ENCODE measurements at regions not wholly inside any gene's neighbourhood (a gene's known extent, or its start where the extent isn't known, plus 50 kb on each side); places are given as distances from the start of the nearest gene placed in this dataset.

DNA sequence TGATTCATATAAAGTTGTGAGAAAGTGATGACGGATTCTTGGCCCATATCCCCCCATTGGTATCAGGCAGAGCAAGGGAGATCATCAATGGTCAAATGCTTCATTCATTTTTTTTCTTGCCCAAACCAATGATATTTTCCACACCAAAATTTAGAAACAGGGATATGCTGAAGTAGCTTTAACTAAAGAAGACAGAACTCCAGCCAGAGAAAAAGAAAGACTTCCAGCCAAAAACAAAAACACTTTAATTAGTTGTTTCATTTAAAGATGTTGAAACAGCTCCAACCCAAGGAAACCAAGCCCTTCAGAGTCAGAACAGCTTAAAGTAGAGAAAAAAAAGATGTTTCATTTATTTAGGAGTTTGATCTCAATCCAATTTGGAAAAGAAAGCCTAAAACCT, 358.9 kb upstream of the NBEA start:
- H3K4me2 ChIP-seq = no peak overlapping the region
- no peaks in the 10 kb centered on the region for H3K27me3 ChIP-seq
- 0 out of 20 replicates have a peak, but pooled peaks cover 0 to 3% (median 0%) of the 10 kb centered on the region in 10 experiments for H3K4me1 ChIP-seq

DNA sequence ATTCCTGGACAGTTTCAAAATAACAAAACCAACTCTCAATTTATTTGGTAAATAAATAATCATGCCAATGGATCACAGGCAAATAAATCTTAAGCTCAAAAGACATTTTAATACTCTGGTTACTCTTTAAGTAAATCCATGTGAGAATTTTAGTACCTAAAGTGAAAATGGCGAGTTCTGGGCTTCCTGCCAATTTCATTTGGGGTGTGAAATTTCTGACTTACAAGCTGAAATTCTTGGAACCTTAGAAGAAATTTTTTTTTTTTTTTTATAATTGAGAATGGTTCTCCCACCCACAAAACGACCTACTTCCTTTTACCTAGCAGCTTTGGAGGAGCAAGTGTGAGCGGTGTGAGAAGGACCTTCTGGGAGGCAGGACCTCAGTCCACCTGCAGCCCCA, 354.5 kb upstream of the NBEA start:
- H3K4me2 ChIP-seq = no peak overlapping the region
- H3K4me1 ChIP-seq = no peaks in the 10 kb centered on the region
- no peaks in the 10 kb centered on the region for H3K27me3 ChIP-seq
- H3K27ac ChIP-seq = no peak overlapping the region
- no peaks in the 10 kb centered on the region for H3K9me3 ChIP-seq (replicated peaks in 1 of 11)
- H3K4me3 ChIP-seq = no peak overlapping the region
- H3K9ac ChIP-seq = no peak overlapping the region
- H3K36me3 ChIP-seq = no peaks in the 10 kb centered on the region
- no peaks in the 10 kb centered on the region for H4K20me1 ChIP-seq
- no peak for TF ChIP-seq Cebpa-rat (IDR thresholded peaks at IDR 0.05)

More for the DNA sequence above, 358.9 kb upstream of the NBEA start:
- no peaks in the 10 kb centered on the region for H3K36me3 ChIP-seq
- no peak overlapping the region for H3K9ac ChIP-seq
- no peaks in the 10 kb centered on the region for H4K20me1 ChIP-seq
- no peaks in the 10 kb centered on the region for H3K9me3 ChIP-seq (replicated peaks in 1 of 11)
- H3K4me3 ChIP-seq = no peak overlapping the region
- H3K27ac ChIP-seq = no peak overlapping the region
- no peak for TF ChIP-seq Cebpa-rat (IDR thresholded peaks at IDR 0.05)

DNA sequence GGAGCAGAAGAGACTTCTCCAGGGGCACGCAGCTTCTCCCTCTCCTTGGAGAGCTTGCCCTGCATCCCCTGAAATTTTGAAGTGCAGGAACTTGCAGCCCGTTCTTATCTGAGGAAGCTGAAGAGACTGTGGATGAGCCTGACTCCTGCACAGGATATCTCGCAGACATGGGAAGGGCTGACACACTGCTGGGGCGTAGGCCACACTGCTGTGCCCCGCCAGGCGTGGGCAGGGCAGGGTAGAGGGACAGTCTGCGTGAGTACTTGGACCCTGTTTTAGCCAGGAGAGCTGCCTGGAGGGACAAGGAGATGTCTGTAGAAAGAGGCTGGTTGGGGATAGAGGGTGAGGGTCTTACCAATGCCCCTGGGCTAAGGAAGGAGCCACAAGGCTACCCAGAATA, 353.7 kb upstream of the NBEA start:
- no peaks in the 10 kb centered on the region for H4K20me1 ChIP-seq
- no peak overlapping the region for H3K4me2 ChIP-seq
- TF ChIP-seq Cebpa-rat (IDR thresholded peaks at IDR 0.05) = no peak
- no peaks in the 10 kb centered on the region for H3K36me3 ChIP-seq
- no peak overlapping the region for H3K4me3 ChIP-seq
- no peaks in the 10 kb centered on the region for H3K27me3 ChIP-seq
- no peak overlapping the region for H3K9ac ChIP-seq
- H3K27ac ChIP-seq = no peak overlapping the region
- no peaks in the 10 kb centered on the region for H3K4me1 ChIP-seq
- H3K9me3 ChIP-seq (replicated peaks in 1 of 11) = no peaks in the 10 kb centered on the region

DNA sequence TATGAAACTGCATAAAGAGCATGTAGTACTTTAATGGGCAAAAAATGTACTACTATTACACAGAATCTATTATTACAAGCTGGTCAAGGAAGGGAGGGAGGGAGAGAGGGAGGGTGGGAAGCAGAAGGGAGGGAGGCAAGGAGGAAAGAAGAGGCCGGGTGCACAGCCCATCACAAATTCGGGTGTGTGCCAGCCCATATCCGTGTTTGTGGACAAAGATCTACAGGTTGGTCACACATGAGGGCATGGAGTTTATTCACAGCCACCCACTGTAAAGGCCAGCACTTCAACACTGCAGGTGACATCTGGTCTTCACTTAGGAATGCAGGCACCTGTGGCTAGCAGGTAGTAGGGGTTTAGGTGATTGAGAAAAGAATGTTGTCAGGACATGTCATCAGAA, 352.5 kb upstream of the NBEA start:
- no peaks in the 10 kb centered on the region for H3K4me1 ChIP-seq

DNA sequence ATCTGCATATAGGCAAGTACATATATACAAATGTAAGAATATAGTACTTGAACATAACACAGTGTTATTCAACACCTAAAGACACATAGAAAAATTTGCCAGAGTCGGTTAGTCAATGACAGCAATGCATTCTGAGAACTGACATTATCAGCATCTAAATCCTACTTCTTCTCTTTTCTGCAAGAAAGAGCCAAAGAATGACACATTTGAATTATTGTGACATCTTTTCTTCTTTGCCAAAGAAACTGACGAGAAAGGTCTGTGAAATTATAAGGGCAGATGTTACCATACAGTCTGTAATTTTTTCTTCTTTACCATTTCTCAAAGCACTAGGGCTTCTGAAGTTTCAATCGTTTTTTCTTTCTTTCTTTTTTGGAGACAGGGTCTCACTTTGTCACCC, 350.9 kb upstream of the NBEA start:
- Histone ChIP-seq H3K9me3 (replicated peaks in 1 of 11) (no peaks in the 10 kb centered on the region), H3K4me3 (no peak overlapping the region), H3K4me2 (no peak overlapping the region), H3K27ac (no peak overlapping the region), H3K9ac (no peak overlapping the region), H3K4me1 (peaks cover 0 to under 1% (median 0%) of the 10 kb centered on the region in 10 experiments; a peak in 1 of 20 replicates), H3K27me3 (no peaks in the 10 kb centered on the region), H4K20me1 (no peaks in the 10 kb centered on the region), H3K36me3 (no peaks in the 10 kb centered on the region)
- no peak for TF ChIP-seq Cebpa-rat (IDR thresholded peaks at IDR 0.05)

More for the DNA sequence above, 352.5 kb upstream of the NBEA start:
- no peak overlapping the region for H3K9ac ChIP-seq
- TF ChIP-seq Cebpa-rat (IDR thresholded peaks at IDR 0.05) = no peak
- H3K36me3 ChIP-seq = no peaks in the 10 kb centered on the region
- H4K20me1 ChIP-seq = no peaks in the 10 kb centered on the region
- H3K27ac ChIP-seq = no peak overlapping the region
- no peaks in the 10 kb centered on the region for H3K27me3 ChIP-seq
- H3K4me3 ChIP-seq = no peak overlapping the region
- no peak overlapping the region for H3K4me2 ChIP-seq
- no peaks in the 10 kb centered on the region for H3K9me3 ChIP-seq (replicated peaks in 1 of 11)

DNA sequence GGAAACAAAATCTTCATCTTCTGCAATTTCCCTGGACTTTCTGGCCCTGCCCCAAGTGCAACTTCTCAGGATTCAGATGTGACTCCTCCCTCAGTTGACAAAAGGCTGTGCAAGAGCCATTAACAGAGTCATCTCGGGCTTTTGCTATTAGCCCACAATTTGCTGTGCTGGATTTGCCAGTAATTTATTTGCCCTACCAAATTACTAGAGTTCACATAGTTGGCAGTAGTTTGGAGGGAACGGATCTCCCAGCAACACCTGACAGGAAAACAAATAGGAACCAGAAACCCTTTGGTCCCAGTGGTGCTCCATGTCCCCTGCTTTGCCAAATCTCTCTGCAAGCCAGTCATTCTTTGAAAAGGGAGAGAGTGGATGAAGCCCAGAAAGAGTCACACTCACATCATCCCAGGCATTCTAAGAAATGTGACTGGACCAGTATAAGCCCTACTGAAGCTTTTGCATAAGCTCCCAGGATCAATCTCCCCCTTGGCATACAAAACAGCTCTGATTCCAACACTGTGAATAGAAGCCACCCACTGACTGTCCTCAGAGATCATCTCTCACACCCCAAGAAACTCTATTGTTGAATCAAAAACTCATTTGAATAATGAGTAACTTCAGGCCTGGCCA, 350.1 kb upstream of the NBEA start:
- peaks cover 0 to 6% (median 0%) of the 10 kb centered on the region in 11 experiments; a peak in 2 of 22 replicates for H3K9me3 ChIP-seq (replicated peaks in 1 of 11)
- no peak overlapping the region for H3K27ac ChIP-seq
- TF ChIP-seq Cebpa-rat (IDR thresholded peaks at IDR 0.05) = no peak
- no peaks in the 10 kb centered on the region for H3K36me3 ChIP-seq
- H4K20me1 ChIP-seq = no peaks in the 10 kb centered on the region
- no peaks in the 10 kb centered on the region for H3K27me3 ChIP-seq
- H3K9ac ChIP-seq = no peak overlapping the region
- no peak overlapping the region for H3K4me2 ChIP-seq
- peaks cover 0 to 7% (median 0%) of the 10 kb centered on the region in 10 experiments; a peak in 3 of 20 replicates for H3K4me1 ChIP-seq
- H3K4me3 ChIP-seq = no peak overlapping the region

DNA sequence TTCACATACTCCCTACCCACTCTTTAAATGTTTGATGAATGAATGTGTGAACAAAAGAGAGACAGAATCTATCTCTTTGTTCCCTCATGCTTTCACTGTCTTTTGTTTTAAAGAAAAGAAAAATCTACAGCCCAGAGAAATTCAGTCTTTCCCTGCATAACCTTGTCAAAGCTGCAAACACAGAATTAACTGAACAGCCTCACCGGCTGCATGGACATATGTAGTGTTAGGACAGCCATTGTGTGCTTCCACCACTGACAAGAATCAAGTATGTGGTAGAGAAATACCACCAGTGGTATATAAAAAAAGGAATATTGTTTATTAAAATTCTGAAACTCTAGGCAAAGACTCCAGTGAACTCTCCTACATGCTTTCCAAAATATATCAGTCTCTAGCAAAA, 348.4 kb upstream of the NBEA start:
- H3K9me3 ChIP-seq (replicated peaks in 1 of 11) = peaks cover 0 to 6% (median 0%) of the 10 kb centered on the region in 11 experiments; a peak in 2 of 22 replicates
- H3K36me3 ChIP-seq = no peaks in the 10 kb centered on the region
- no peak overlapping the region for H3K4me3 ChIP-seq
- H3K27me3 ChIP-seq = no peaks in the 10 kb centered on the region
- no peak for TF ChIP-seq Cebpa-rat (IDR thresholded peaks at IDR 0.05)
- no peak overlapping the region for H3K9ac ChIP-seq
- H3K27ac ChIP-seq = no peak overlapping the region
- no peaks in the 10 kb centered on the region for H4K20me1 ChIP-seq
- H3K4me1 ChIP-seq = peaks cover 0 to 7% (median 0%) of the 10 kb centered on the region in 10 experiments; a peak in 3 of 20 replicates
- no peak overlapping the region for H3K4me2 ChIP-seq

DNA sequence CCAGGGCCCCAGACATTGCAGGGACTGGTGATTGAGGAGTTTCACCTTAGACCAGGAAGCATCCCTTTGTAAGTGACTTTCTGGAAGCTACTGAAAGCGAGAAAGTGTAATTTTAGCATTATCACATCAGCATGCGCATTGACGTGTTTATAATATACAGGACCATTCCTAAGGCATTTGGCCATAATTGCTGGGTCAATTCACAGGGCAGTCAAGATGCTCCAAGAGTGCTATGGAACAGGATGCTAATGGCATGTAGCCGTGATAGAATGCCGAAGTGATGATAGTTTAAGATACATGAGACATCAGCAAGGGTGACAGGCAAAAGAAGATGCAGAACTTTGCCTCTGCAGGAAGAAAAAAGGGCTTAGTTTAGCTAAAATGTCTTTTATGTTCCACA, 347.6 kb upstream of the NBEA start:
- H3K36me3 ChIP-seq = no peaks in the 10 kb centered on the region
- H3K27ac ChIP-seq = no peak overlapping the region
- peaks cover 0 to 7% (median 0%) of the 10 kb centered on the region in 10 experiments; a peak in 3 of 20 replicates for H3K4me1 ChIP-seq
- H4K20me1 ChIP-seq = no peaks in the 10 kb centered on the region
- no peaks in the 10 kb centered on the region for H3K27me3 ChIP-seq
- no peak overlapping the region for H3K4me3 ChIP-seq
- H3K9me3 ChIP-seq (replicated peaks in 1 of 11) = peaks cover 0 to 6% (median 0%) of the 10 kb centered on the region in 11 experiments; a peak in 2 of 22 replicates
- TF ChIP-seq Cebpa-rat (IDR thresholded peaks at IDR 0.05) = no peak
- H3K4me2 ChIP-seq = no peak overlapping the region
- no peak overlapping the region for H3K9ac ChIP-seq

DNA sequence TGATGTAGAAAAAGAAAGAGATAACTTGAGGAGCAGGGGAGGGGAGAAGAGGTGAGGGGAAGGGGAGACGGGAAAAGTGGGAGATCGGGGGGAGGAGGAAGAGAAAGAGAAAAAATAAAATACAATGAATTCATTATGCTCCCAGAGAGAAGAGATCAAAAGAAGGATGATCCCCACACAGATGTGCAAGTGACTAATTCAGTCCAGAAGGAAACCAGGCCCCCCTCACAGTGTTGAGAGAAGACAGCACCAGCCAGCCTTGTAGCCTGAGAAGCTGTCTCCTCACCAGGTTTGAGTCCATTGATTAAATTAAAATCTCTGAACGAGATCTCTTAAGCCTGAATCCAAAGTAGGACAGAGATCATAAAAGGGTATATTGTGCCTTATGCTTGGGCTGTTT, 333.7 kb upstream of the NBEA start:
- Histone ChIP-seq H3K9me3 (replicated peaks in 1 of 11) (no peaks in the 10 kb centered on the region), H4K20me1 (no peaks in the 10 kb centered on the region), H3K4me3 (no peak overlapping the region), H3K27me3 (no peaks in the 10 kb centered on the region), H3K27ac (no peak overlapping the region), H3K36me3 (no peaks in the 10 kb centered on the region), H3K4me1 (no peaks in the 10 kb centered on the region), H3K4me2 (no peak overlapping the region), H3K9ac (no peak overlapping the region)
- TF ChIP-seq Cebpa-rat (IDR thresholded peaks at IDR 0.05) = no peak

DNA sequence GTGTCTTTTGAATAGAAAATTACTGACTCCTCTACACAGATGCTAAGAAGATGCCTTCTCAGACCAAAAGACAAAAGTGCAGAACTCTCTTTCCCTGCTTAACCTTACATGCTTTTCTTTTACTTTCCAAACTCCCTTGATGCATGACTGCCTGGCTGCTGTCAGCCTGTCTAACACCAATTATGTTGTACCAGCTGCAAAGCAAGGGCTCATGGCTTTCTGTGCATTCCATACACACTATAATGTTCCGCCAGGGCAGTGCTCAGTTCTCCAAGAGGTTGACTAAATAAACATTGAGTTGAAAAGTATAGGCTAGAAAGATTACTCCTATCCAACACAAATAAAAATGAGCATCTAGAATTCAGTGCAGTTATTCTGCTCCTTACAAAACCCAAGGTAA, 330.4 kb upstream of the NBEA start:
- Histone ChIP-seq H4K20me1 (no peaks in the 10 kb centered on the region), H3K27ac (no peak overlapping the region), H3K9ac (no peak overlapping the region), H3K4me3 (no peak overlapping the region), H3K27me3 (no peaks in the 10 kb centered on the region), H3K9me3 (replicated peaks in 1 of 11) (no peaks in the 10 kb centered on the region), H3K36me3 (no peaks in the 10 kb centered on the region), H3K4me2 (no peak overlapping the region), H3K4me1 (no peaks in the 10 kb centered on the region)
- no peak for TF ChIP-seq Cebpa-rat (IDR thresholded peaks at IDR 0.05)
